HG03439 (cell line): ENCODE measurements at regions not wholly inside any gene's neighbourhood (a gene's known extent, or its start where the extent isn't known, plus 50 kb on each side); places are given as distances from the start of the nearest gene placed in this dataset.
"Not testable (repeated sequence)": the region's sequence is repeated elsewhere in the genome, so short reads cannot be mapped to it uniquely, and the experiment has no call there.

Source experiments
- ATAC-seq: cut with Tn5 transposase; IDR thresholded peaks from one replicate; pipeline ENCODE4 v1.9.1; 2021; ENCODE audit warnings: mild to moderate bottlenecking, moderate library complexity; ENCODE audit not compliant: unreplicated experiment

DNA sequence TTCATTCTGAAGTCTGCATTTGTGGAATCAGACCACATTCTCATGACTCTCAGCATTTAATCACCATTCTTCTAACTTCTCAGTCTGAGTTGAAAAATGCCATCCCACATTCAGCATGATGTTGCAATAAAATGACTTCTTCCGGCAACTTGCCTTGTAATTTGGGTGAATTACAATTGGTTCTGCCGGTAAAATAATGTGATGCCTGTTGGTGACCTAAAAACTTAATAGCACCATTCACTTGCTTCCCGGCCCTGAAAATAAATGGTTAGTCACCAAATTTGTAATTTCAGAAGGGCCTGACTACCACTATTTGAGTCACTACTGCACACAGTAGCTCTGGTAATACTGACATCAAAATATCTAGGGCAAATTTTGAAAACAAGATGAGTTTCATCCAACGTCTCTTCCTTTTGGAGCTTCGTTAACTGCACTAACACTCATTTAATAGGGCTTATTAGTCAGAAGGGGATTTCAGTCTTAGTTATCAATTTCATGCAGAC lies 637.1 kb upstream of the CHAC2 start:
- no peak for ATAC-seq

DNA sequence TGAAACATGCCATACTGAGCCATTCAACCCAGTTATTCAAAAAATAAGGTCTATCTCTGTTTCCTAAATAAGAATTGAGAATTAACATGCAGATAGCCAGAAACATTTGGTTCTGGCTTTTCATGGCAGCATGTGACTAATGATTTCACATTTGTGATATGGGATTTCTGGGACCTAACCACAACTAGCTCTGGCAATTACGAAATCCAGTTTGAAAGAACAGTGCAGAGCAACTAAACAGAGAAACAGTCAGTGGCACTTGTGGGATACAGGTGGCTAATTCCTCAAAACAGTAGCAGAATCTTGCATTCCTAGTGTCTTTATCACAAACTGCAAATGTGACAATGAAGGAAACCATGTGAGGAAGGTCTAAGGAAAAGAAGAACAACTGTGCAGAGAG lies 637.8 kb upstream of the CHAC2 start:
- ATAC-seq: no peak

GRCh38 chr2:53127061-53127650 lies 640.4 kb upstream of the CHAC2 start:
- ATAC-seq: no peak

DNA sequence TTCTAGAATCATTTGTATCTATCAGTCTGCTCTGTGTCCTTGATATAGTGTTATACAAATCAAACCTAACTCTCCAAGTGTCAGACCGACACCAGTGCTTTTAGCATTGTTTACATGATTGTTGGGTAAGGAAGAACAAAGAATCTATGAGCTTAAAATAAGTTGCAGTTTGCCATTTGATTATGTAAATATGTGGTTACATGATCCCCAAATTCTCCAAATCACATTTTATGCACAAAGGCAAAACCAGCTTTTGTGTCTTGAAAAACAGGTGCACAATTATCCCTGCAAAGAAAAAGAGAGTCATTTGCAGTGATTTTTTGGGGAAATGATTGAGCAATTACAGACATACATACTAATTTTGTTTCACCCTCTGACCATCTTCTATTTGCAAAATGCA lies 652.6 kb upstream of the CHAC2 start:
- no peak for ATAC-seq

DNA sequence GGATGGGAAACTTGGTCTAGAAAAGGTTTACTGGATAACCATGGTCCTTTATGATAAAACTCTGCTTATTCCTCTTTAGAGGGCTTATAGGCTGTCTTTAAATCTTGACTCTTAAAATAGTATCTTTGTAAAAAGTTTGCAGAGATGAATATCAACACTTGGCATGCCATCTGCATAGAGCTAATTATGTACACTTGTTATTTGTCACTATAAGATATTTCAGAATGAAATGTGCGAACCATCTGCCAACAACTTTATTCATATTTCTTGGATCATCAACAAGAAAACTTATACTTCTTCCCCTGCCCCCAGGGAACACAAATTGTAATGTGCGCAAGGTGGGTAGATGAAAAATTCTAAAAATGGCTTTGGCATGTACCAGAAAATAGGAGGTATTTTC lies 653.0 kb upstream of the CHAC2 start:
- no peak for ATAC-seq

DNA sequence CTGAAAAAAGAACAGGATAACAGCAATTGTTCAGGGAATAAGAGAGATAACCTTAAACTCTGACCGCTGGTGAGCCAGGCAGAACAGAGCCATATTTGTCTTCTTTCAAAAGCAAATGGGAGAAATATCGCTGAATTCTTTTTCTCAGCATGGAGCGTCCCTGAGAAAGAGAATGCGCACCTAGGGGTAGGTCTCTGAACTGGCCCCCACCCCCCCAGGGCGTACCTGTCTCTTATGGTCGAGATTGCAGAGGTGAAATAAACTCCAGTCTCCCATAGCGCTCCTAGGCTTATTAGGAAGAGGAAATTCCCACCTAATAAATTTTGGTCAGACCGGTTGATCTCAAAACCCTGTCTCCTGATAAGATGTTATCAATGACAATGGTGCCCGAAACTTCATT lies 655.2 kb upstream of the CHAC2 start:
- ATAC-seq: not testable (repeated sequence)

GRCh38 chr2:53111406-53111805 lies 656.2 kb upstream of the CHAC2 start:
- ATAC-seq: no peak

DNA sequence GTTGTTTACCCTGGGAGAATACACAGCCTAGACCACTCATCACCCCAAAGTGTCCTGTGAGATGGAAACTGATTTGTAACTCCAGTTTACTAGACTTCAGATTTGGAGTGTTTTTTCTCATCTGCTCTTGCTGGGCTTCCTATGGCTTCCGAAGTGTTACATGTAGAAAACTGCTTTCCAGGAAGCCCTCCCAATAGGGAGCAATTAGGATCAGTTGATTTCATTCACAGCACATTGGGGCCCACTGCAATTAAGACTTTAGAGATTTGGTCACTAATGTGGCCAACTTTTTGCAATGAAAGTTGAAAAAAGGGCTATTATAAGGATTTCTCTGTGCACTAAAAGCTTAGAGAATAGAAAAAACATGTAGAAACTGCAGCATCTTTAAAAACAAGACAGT lies 656.6 kb upstream of the CHAC2 start:
- ATAC-seq: no peak

DNA sequence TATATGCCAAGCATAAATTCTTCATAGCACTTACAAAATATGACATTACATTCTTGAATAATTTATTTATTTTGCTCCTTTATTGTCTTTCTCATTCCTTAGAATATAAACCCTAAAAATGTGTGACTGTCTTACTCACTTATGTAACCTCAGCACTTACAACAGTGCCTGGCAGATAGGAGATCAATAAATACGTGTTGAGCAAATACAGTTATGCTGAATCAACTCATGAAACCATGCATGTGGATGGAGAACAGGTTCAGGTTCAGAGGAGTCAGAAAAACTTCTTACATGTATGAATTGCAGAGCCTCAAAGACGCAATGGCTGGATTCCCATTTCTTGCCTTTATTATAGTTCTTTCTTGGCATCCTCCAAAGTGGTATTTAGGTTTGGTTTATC lies 659.4 kb upstream of the CHAC2 start:
- no peak for ATAC-seq

GRCh38 chr2:53104263-53104662 lies 663.3 kb upstream of the CHAC2 start:
- no peak for ATAC-seq

DNA sequence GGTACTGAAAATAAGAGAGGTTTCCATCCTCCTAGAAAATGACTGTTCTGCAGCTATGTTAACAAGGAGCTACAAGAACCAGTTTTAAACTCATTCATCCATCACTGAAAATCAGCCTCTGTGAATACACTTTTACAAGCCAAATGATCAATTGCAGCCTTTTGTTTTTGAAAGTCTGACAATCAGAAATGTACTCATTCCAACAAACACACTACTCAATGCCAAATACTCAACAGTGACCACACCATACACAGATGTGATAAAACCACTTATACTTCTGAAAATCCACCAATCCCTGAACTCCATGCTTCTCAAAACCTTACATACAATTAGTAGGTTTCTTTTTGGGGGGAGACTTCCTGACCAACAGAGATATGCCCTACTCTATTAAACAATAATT lies 663.9 kb upstream of the CHAC2 start:
- ATAC-seq: no peak

GRCh38 chr2:53098696-53099078 lies 668.9 kb upstream of the CHAC2 start:
- no peak for ATAC-seq

GRCh38 chr2:53096351-53096750 lies 671.3 kb upstream of the CHAC2 start:
- ATAC-seq: no peak

DNA sequence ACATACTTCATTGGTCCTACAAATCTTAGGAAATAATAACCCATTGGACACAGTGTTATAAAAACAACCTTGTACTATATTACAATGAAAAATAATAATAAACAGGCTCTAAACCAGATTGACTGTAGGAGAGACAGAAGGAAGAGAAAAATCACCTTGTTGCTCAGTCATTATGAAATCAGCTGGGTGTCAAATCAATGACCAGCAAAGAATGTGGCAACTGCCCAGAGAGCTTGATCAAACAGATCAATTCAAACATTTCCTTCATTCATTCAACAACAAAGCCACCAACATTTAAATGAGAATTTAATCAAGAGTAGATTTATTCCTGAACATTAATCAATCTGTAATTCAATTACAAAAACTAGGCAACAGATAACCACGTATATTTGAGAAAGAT lies 671.9 kb upstream of the CHAC2 start:
- no peak for ATAC-seq

DNA sequence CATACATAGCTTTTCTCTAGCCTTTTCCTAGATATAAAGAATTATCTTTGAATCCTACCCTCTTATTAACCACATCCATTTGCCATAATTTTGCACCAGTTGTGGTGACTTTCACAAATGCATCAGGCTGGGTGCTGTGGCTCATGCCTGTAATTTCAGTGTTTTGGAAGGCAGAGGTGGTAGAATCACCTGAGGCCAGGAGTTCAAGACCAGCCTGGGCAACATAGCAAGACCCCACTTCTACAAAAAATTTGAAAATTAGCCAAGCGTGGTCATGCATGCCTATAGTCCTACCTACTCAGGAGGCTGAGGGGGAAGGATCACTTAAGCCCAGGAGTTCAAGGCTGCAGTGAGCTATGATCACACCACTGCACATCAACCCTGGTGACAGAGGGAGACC lies 672.4 kb upstream of the CHAC2 start:
- no peak for ATAC-seq

- no peak for ATAC-seq
Observed at GRCh38 chr2:53093355-53093754, 674.2 kb upstream of the CHAC2 start.

DNA sequence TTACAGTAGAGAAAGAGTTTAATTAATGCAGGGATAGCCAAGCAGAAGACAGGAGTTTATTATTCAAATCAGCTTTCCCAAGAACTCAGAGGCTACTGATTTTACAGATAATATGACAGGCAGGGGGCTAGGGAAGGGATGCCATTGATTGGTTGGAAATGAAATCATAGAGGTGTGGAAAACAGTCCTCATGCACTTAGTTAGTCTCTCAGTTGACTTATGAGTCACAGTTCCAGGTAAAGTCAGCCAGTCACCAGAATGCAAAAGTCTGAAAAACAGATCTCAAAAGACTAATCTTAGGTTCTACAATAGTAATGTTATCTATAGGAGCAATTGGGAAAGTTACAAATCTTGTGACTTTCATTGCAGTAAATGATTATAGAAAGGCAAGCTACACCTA lies 676.4 kb upstream of the CHAC2 start:
- ATAC-seq: no peak

- no peak for ATAC-seq
Observed at GRCh38 chr2:53087874-53088461, 679.6 kb upstream of the CHAC2 start.

DNA sequence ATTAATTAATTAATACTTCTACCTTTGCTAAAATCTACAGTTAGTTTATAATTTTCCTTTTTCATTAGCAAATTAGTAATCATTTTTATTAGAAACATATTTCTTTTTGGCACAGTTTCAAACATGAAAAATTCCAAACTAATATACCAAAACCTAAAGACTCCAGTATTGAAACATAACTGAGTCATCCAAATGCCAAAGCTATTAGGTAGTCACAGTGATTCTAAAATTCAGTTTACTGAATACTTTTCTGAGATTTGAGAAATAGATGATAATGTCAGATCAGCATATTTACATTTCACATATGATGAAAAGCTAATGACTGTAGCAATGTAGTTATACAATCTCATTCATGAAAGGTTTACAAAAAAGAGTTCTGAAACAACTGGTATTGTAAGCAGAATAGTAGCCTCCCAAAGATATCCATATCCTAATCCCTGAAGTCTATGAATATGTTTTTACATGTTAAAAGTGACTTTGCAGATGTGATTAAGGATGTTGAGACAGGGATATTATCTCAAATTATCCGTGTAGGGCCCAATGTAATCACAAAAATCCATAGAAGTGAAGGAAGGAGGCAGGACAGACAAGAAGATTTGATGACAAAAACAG lies 680.2 kb upstream of the CHAC2 start:
- no peak for ATAC-seq

DNA sequence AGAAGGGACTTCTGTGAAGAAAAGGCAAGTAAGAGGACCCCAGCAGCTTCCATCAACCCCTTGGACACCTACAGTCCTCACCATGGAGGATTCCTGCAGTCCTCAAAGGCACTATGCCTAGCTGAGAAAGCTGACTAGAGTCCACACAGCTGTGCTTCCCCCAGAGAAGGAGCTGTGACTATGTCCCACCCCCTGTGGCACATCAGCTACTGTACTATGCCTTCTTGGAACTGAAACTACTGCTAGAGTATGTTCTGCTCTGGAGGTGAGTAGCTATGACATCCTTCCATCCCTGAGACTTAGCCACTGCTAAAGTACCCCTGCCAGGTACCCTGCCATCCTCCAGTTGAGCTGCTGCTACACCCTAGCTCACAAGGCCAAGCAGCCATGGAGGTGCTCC lies 690.2 kb upstream of the CHAC2 start:
- ATAC-seq: no peak

GRCh38 chr2:53075760-53076159 lies 691.8 kb upstream of the CHAC2 start:
- ATAC-seq: no peak

DNA sequence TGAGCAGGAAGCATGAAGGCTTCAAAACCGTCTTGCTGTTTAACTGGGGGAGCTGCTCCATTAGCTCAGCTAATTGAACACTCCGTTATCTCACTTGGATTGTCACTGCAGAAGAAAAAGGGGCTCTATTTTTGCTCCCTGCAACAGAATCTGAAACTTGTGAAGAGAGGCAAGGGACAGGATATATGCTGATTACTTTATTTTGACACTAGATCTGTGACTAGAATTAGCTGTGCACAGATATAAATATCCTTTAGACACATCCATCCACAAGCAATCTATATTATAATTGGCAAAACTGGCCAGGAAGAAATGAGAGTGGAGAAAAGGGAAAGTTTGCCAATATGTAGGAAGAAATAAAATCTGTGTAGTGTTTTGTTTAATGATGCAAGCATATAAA lies 700.1 kb upstream of the CHAC2 start:
- no peak for ATAC-seq

GRCh38 chr2:53067056-53067455 lies 700.5 kb upstream of the CHAC2 start:
- no peak for ATAC-seq
